Panc1 (cell line): ENCODE measurements at regions not wholly inside any gene's neighbourhood (a gene's known extent, or its start where the extent isn't known, plus 50 kb on each side); places are given as distances from the start of the nearest gene placed in this dataset.

Source experiments
- ATAC-seq: fragments of 200-7000 bp; cut with Tn5 transposase; 2 replicates; pipeline ENCODE4 v1.9.1; 2020; ENCODE audit warnings: mild to moderate bottlenecking, moderate library complexity
- BruUV-seq: library from RNA; stranded (reverse); fragments of 400-500 nt; replicated peaks from 2 replicates; lab custom pipeline; 2021; lab: Mats Ljungman, UMichigan
- CTCF ChIA-PET: fragments of 300-600 bp; sonication (Branson Sonifier 250); formaldehyde crosslinking; loops from one replicate; lab custom pipeline; 2022; ENCODE audit warnings: antibody characterized with exemption; lab: Charles Lee
- POLR2A ChIA-PET: fragments of 300-600 bp; sonication (Branson Sonifier 250); formaldehyde crosslinking; loops from one replicate; lab custom pipeline; 2022; ENCODE audit warnings: antibody characterized with exemption; lab: Charles Lee
- DNase-seq: peaks from one replicate; pipeline ENCODE4 v3.0.0-alpha.2; 2010; ENCODE audit warnings: low read depth, low spot score
- H3K27ac ChIP-seq: 2 replicates; pipeline ENCODE4 v1.5.1; 2011; ENCODE audit warnings: mild to moderate bottlenecking, low read length, inconsistent platforms
- H3K27me3 ChIP-seq: fragments of 200-500 bp; sonication (Bioruptor generic); 2 replicates; pipeline ENCODE4 v1.6.0; 2014; ENCODE audit warnings: low read length, inconsistent platforms; ENCODE audit not compliant: control insufficient read depth, insufficient read depth
- H3K36me3 ChIP-seq: fragments of 200-500 bp; sonication (Bioruptor generic); 2 replicates; pipeline ENCODE4 v1.5.1; 2014; ENCODE audit warnings: inconsistent platforms, mild to moderate bottlenecking, low read length, moderate library complexity; ENCODE audit not compliant: control insufficient read depth, insufficient read depth
- H3K4me1 ChIP-seq: 2 replicates; pipeline ENCODE4 v1.5.1; 2011; ENCODE audit warnings: inconsistent platforms, mild to moderate bottlenecking, low read length, moderate library complexity; ENCODE audit not compliant: control insufficient read depth, insufficient read depth
- H3K4me3 ChIP-seq, 2 experiments: 2 replicates each; pipeline ENCODE4 v1.5.1; 2011 to 2012; ENCODE audit warnings: low read depth in 2 of 2, low read length in 2 of 2, mild to moderate bottlenecking in 2 of 2, inconsistent platforms in 1 of 2, moderate library complexity in 1 of 2
- H3K9me3 ChIP-seq: fragments of 200-500 bp; sonication (Bioruptor generic); 2 replicates; pipeline ENCODE4 v1.5.1; 2014; ENCODE audit warnings: low read depth, mild to moderate bottlenecking, inconsistent platforms, low read length, moderate library complexity; ENCODE audit not compliant: control insufficient read depth, insufficient read depth
- POLR2AphosphoS5 ChIP-seq: IDR thresholded peaks from 2 replicates; pipeline ENCODE4 v1.6.1; 2012; ENCODE audit warnings: mild to moderate bottlenecking, low read depth, low read length, moderate library complexity
- SIN3A ChIP-seq: IDR thresholded peaks from 2 replicates; pipeline ENCODE4 v1.6.1; 2012; ENCODE audit warnings: low read depth, mild to moderate bottlenecking, low read length, moderate library complexity, borderline replicate concordance; ENCODE audit not compliant: insufficient read depth
- TCF7L2 ChIP-seq: IDR thresholded peaks from 2 replicates; pipeline ENCODE4 v1.6.1; 2011; ENCODE audit warnings: mild to moderate bottlenecking, low read depth, low read length, inconsistent platforms
- in situ Hi-C: cut with HindIII; loops from 2 replicates; pipeline ENCODE4 v1.10.0; 2016; ENCODE audit warnings: low sequenced_read_pairs, low pct_unique_long_range_greater_than_20kb
- intact Hi-C: fragments of 100-400 bp; cut with micrococcal nuclease; formaldehyde crosslinking; loops from one replicate; pipeline ENCODE4 v1.10.0; 2022; ENCODE audit not compliant: unreplicated experiment
- TF ChIP-seq, protein P1 (sequence below): fragments of 450-650 bp; IDR thresholded peaks from 2 replicates; pipeline ENCODE4 v1.5.1; 2017; ENCODE audit warnings: mild to moderate bottlenecking
- TF ChIP-seq, protein P2 (sequence below), 2 experiments: IDR thresholded peaks; 2 replicates each; pipeline ENCODE4 v1.6.1; 2011 to 2012; ENCODE audit warnings: low read depth in 2 of 2, control low read depth in 1 of 2, low read length in 1 of 2, mild to moderate bottlenecking in 1 of 2, moderate library complexity in 1 of 2; ENCODE audit not compliant: insufficient read depth in 1 of 2

DNA sequence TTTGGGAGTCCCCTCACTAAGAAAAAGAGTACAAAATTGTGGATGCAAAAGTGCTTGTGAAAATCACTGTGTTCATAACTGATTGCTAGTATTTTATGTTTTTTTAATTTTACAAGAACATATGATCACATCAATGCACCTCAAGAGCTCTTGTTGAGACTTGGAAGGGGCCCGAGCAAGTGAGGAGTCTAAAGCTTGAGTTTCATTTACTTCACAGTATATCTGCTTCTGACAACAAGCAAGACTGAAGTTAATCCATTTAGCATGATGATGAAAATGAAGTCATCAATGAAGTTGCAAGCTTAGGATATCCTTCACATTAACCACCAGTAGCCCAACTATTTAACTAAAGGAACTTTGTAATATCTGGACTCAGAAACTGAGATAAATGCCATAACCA, 182.5 kb upstream of the DIO2 start:
- in situ Hi-C loops = no loop called here
- DNase-seq (no peak), ATAC-seq (no peak)
- H3K27me3 ChIP-seq = no peaks in the 10 kb centered on the region
- no peaks in the 10 kb centered on the region for H3K9me3 ChIP-seq
- TF ChIP-seq POLR2AphosphoS5 = no peak
- TF ChIP-seq SIN3A = no peak
- TF ChIP-seq, protein P1, sequence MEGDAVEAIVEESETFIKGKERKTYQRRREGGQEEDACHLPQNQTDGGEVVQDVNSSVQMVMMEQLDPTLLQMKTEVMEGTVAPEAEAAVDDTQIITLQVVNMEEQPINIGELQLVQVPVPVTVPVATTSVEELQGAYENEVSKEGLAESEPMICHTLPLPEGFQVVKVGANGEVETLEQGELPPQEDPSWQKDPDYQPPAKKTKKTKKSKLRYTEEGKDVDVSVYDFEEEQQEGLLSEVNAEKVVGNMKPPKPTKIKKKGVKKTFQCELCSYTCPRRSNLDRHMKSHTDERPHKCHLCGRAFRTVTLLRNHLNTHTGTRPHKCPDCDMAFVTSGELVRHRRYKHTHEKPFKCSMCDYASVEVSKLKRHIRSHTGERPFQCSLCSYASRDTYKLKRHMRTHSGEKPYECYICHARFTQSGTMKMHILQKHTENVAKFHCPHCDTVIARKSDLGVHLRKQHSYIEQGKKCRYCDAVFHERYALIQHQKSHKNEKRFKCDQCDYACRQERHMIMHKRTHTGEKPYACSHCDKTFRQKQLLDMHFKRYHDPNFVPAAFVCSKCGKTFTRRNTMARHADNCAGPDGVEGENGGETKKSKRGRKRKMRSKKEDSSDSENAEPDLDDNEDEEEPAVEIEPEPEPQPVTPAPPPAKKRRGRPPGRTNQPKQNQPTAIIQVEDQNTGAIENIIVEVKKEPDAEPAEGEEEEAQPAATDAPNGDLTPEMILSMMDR = no peak
- no peak for TF ChIP-seq TCF7L2
- TF ChIP-seq, protein P2, sequence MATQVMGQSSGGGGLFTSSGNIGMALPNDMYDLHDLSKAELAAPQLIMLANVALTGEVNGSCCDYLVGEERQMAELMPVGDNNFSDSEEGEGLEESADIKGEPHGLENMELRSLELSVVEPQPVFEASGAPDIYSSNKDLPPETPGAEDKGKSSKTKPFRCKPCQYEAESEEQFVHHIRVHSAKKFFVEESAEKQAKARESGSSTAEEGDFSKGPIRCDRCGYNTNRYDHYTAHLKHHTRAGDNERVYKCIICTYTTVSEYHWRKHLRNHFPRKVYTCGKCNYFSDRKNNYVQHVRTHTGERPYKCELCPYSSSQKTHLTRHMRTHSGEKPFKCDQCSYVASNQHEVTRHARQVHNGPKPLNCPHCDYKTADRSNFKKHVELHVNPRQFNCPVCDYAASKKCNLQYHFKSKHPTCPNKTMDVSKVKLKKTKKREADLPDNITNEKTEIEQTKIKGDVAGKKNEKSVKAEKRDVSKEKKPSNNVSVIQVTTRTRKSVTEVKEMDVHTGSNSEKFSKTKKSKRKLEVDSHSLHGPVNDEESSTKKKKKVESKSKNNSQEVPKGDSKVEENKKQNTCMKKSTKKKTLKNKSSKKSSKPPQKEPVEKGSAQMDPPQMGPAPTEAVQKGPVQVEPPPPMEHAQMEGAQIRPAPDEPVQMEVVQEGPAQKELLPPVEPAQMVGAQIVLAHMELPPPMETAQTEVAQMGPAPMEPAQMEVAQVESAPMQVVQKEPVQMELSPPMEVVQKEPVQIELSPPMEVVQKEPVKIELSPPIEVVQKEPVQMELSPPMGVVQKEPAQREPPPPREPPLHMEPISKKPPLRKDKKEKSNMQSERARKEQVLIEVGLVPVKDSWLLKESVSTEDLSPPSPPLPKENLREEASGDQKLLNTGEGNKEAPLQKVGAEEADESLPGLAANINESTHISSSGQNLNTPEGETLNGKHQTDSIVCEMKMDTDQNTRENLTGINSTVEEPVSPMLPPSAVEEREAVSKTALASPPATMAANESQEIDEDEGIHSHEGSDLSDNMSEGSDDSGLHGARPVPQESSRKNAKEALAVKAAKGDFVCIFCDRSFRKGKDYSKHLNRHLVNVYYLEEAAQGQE (IDR thresholded peaks at IDR 0.05; ENCODE audit: insufficient read depth in 1 of 2, low read depth in 2 of 2, low read length in 1 of 2) = no peak
- CTCF ChIA-PET = no interaction called here
- intact Hi-C loops = no loop called here
- H3K4me3 ChIP-seq = no peak overlapping the region
- BruUV-seq = no TSS peak
- H3K36me3 ChIP-seq = no peaks in the 10 kb centered on the region
- POLR2A ChIA-PET = no interaction called here
- no peaks in the 10 kb centered on the region for H3K4me1 ChIP-seq
- H3K27ac ChIP-seq = no peak overlapping the region

GRCh38 chr14:80390906-80391305, 179.6 kb upstream of the DIO2 start:
- no peaks in the 10 kb centered on the region for H3K4me1 ChIP-seq
- no peaks in the 10 kb centered on the region for H3K27me3 ChIP-seq
- BruUV-seq = no TSS peak
- H3K36me3 ChIP-seq = no peaks in the 10 kb centered on the region
- ChIA-PET POLR2A (no interaction called here), CTCF (no interaction called here)
- in situ Hi-C loops = no loop called here
- no peak overlapping the region for H3K27ac ChIP-seq
- DNase-seq (no peak), ATAC-seq (no peak)
- TF ChIP-seq, protein P2 (IDR thresholded peaks at IDR 0.05; ENCODE audit: insufficient read depth in 1 of 2, low read depth in 2 of 2, low read length in 1 of 2) = no peak
- no peak for TF ChIP-seq TCF7L2
- no peak for TF ChIP-seq SIN3A
- no peak overlapping the region for H3K4me3 ChIP-seq
- H3K9me3 ChIP-seq = no peaks in the 10 kb centered on the region
- intact Hi-C loops = no loop called here
